Neutrophil (primary cell): ENCODE measurements at regions not wholly inside any gene's neighbourhood (a gene's known extent, or its start where the extent isn't known, plus 50 kb on each side); places are given as distances from the start of the nearest gene placed in this dataset.

Experiments used
- H3K27ac ChIP-seq: fragments of 200-600 bp; sonication (generic); 2 replicates; pipeline ENCODE4 v1.5.1; 2016; ENCODE audit warnings: mild to moderate bottlenecking, moderate library complexity
- H3K27me3 ChIP-seq: fragments of 200-600 bp; sonication (generic); 2 replicates; pipeline ENCODE4 v1.6.0; 2016; ENCODE audit warnings: mild to moderate bottlenecking
- H3K36me3 ChIP-seq: fragments of 200-600 bp; sonication (generic); 2 replicates; pipeline ENCODE4 v1.5.1; 2017
- H3K4me1 ChIP-seq, 2 experiments: fragments of 200-600 bp in 1 of 2; sonication (generic) in 1 of 2; 1 replicate in 1 of 2; 2 replicates in 1 of 2; pipeline versions ENCODE4 v1.5.1 to v1.6.1; 2013 to 2016; ENCODE audit warnings: low read depth in 1 of 2, low read length in 1 of 2, mild to moderate bottlenecking in 1 of 2, moderate library complexity in 1 of 2; ENCODE audit not compliant: control insufficient read depth in 1 of 2, insufficient read depth in 1 of 2
- H3K4me3 ChIP-seq, 2 experiments: fragments of 200-600 bp in 1 of 2; sonication (generic) in 1 of 2; 1 replicate in 1 of 2; 2 replicates in 1 of 2; pipeline ENCODE4 v1.5.1; 2013 to 2016; ENCODE audit warnings: low read depth in 1 of 2, low read length in 1 of 2, mild to moderate bottlenecking in 1 of 2, moderate library complexity in 1 of 2
- H3K9me3 ChIP-seq: fragments of 200-600 bp; sonication (generic); 2 replicates; pipeline ENCODE4 v1.5.1; 2016
- TF ChIP-seq, protein P1 (sequence below): fragments of 200-600 bp; sonication (generic); IDR thresholded peaks from 2 replicates; pipeline ENCODE4 v1.5.1; 2016; ENCODE audit warnings: antibody characterized with exemption

DNA sequence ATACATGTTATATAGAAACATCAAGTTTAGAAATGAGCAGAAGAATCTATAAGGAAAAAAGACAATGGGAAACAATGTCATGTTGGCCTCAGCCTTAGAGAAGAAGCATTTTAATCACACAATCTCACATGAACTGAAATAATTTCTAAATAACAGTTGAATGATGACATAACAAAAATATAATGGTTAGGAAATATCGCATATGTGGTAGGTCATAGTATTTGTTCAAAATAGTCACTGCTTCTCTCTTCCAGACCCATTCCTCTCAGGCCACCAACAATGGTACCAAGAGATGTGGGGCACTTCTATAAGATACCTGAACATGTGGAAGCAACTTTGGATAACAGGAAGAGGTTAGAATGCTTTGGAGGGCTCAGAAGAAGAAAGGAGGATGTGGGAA, 195.7 kb upstream of the PDZRN3 start:
- no peak overlapping the region for H3K27ac ChIP-seq
- no peaks in the 10 kb centered on the region for H3K27me3 ChIP-seq
- H3K9me3 ChIP-seq: no peaks in the 10 kb centered on the region
- H3K4me1 ChIP-seq: no peaks in the 10 kb centered on the region
- no peak overlapping the region for H3K4me3 ChIP-seq
- TF ChIP-seq, protein P1, sequence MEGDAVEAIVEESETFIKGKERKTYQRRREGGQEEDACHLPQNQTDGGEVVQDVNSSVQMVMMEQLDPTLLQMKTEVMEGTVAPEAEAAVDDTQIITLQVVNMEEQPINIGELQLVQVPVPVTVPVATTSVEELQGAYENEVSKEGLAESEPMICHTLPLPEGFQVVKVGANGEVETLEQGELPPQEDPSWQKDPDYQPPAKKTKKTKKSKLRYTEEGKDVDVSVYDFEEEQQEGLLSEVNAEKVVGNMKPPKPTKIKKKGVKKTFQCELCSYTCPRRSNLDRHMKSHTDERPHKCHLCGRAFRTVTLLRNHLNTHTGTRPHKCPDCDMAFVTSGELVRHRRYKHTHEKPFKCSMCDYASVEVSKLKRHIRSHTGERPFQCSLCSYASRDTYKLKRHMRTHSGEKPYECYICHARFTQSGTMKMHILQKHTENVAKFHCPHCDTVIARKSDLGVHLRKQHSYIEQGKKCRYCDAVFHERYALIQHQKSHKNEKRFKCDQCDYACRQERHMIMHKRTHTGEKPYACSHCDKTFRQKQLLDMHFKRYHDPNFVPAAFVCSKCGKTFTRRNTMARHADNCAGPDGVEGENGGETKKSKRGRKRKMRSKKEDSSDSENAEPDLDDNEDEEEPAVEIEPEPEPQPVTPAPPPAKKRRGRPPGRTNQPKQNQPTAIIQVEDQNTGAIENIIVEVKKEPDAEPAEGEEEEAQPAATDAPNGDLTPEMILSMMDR: no peak
- H3K36me3 ChIP-seq: no peaks in the 10 kb centered on the region

DNA sequence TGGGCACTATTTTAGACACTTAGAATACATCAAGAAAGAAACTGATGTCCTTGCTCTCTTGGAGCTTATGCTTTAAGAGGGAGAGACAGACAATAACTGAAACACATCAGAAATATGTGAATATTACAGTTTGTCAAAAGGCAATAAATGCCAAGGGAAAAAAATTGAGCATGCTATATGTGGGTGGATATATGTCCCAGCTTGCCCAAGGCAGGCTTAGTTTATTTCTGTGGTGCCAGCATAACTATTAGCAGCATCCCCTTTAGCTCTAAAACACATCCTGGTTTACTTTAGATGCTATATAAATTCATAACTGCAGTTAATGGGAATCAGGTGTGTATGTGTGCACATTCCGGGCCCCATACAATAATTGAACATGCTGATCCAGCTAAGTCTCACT, 191.2 kb upstream of the PDZRN3 start:
- H3K27ac ChIP-seq: no peak overlapping the region
- no peaks in the 10 kb centered on the region for H3K9me3 ChIP-seq
- TF ChIP-seq, protein P1: no peak
- no peaks in the 10 kb centered on the region for H3K36me3 ChIP-seq
- no peak overlapping the region for H3K4me3 ChIP-seq
- H3K27me3 ChIP-seq: no peaks in the 10 kb centered on the region
- H3K4me1 ChIP-seq: peaks cover 0 to 4% of the 10 kb centered on the region in 2 experiments

DNA sequence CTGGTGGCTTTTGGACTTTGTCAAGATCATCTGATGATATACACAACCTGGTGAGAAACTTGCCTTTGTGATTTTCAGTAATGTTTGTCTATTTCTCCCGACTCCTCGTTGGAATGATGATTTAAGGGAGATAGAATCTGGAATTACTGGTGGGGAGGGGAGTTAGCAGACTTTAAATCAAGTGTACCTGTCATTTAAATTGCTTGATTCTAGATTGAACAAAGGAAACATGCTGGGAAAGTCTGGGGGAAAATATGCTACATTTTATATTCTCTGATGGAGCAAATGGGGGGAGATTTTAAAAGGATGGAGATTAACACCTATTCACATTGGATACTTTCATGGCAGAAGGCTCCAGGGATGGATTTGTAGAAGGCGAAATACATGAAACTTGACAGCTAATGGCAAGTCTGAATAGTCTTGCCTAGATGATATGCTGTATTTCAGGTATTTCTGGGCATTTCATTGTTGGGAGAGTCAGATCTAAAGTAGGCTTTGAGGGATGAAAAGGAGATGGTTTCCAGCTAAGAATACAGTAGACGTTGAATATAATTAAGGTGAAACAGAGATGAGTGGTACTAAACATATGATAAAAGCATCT, 189.1 kb upstream of the PDZRN3 start:
- TF ChIP-seq, protein P1: no peak
- no peak overlapping the region for H3K4me3 ChIP-seq
- H3K27me3 ChIP-seq: no peaks in the 10 kb centered on the region
- no peaks in the 10 kb centered on the region for H3K36me3 ChIP-seq
- H3K4me1 ChIP-seq: peaks cover 0 to 4% of the 10 kb centered on the region in 2 experiments
- H3K9me3 ChIP-seq: no peaks in the 10 kb centered on the region
- H3K27ac ChIP-seq: no peak overlapping the region

DNA sequence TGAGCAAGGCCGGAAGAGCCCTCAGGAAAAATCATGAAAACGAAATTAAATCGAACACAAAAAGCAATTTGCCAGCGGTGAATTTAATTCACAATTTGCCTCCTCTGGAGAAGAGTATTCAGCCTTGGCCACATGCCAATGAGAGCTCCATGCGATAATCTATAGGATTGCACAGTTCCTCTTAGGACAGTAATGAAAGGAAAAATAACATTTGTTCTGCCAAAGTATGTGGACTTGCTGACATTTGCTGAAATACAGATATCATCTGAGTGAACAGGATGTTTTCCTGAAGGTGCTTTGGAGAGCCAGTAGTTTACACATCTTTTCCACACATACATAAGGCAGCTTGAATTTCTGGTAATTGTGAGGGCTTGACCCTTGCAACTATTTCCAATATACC, 188.6 kb upstream of the PDZRN3 start:
- TF ChIP-seq, protein P1: no peak

DNA sequence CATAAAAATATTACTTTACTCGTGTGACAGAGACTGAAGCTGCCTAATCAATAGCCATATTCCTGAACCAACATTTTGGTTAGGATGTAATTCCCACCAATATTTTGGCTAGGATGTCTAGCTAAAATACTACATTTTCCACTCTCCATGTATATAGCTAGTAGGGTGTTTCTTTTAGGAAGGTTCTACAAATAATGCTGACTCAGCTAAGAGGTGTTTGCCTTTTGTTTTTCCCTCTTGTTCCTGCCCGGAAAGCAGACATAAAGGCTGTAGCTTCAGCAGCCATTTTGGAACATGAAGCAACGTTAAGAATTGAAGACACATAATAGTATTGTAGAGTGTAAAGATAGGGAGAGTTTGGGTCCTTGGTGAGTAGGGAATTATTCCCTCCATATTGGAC, 187.3 kb upstream of the PDZRN3 start:
- TF ChIP-seq, protein P1: no peak

More for the DNA sequence above, 188.6 kb upstream of the PDZRN3 start:
- no peaks in the 10 kb centered on the region for H3K27me3 ChIP-seq
- H3K36me3 ChIP-seq: no peaks in the 10 kb centered on the region
- H3K9me3 ChIP-seq: no peaks in the 10 kb centered on the region
- H3K4me1 ChIP-seq: peaks cover 0 to 4% of the 10 kb centered on the region in 2 experiments
- peak overlapping the region; percentile 52 for H3K27ac ChIP-seq
- H3K4me3 ChIP-seq: no peak overlapping the region

More for the DNA sequence above, 187.3 kb upstream of the PDZRN3 start:
- Histone ChIP-seq H3K4me3 (no peak overlapping the region), H3K27me3 (no peaks in the 10 kb centered on the region), H3K36me3 (no peaks in the 10 kb centered on the region), H3K9me3 (no peaks in the 10 kb centered on the region), H3K27ac (no peak overlapping the region), H3K4me1 (peaks cover 0 to 4% of the 10 kb centered on the region in 2 experiments)
